ENCODE measurements at regions not wholly inside any gene's neighbourhood (a gene's known extent, or its start where the extent isn't known, plus 50 kb on each side); places are given as distances from the start of the nearest gene placed in this dataset.

DNA sequence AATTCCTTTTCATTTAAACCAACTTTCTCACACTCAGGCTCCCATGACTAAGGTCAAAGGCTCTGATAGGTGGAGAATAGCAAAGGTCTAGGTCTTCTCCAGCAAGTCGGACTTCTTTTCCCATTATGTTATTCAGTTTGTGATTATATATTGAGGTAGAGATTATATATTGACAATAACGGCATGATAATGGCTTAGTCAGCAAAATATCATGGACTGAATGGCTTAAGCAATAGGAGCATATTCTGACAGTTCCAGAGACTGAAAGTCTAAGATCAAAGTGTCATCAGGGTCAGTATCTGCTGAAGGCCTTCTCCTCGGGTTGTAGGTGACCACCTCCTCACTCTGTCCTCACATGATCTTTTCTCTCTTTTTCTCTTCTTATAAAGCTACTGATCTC, 1251.4 kb downstream of the ROBO1 start:
- TF ChIP-seq POLR2A (IDR thresholded peaks at IDR 0.05) = no peak
- TF ChIP-seq, protein P1, sequence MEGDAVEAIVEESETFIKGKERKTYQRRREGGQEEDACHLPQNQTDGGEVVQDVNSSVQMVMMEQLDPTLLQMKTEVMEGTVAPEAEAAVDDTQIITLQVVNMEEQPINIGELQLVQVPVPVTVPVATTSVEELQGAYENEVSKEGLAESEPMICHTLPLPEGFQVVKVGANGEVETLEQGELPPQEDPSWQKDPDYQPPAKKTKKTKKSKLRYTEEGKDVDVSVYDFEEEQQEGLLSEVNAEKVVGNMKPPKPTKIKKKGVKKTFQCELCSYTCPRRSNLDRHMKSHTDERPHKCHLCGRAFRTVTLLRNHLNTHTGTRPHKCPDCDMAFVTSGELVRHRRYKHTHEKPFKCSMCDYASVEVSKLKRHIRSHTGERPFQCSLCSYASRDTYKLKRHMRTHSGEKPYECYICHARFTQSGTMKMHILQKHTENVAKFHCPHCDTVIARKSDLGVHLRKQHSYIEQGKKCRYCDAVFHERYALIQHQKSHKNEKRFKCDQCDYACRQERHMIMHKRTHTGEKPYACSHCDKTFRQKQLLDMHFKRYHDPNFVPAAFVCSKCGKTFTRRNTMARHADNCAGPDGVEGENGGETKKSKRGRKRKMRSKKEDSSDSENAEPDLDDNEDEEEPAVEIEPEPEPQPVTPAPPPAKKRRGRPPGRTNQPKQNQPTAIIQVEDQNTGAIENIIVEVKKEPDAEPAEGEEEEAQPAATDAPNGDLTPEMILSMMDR (IDR thresholded peaks at IDR 0.05) = no peak
- 70 to 84% methylated on average over 3 of the region's 3 CpGs for WGBS, 2 donors
- H3K4me1 ChIP-seq = no peaks in the 10 kb centered on the region
- H3K4me3 ChIP-seq = no peak overlapping the region
- intact Hi-C loops (cut with DNase I) = no loop called here
- DNase-seq = no peak
- H3K27ac ChIP-seq = no peak overlapping the region
- no peaks in the 10 kb centered on the region for H3K36me3 ChIP-seq
- no peaks in the 10 kb centered on the region for H3K27me3 ChIP-seq
- H3K9me3 ChIP-seq = no peaks in the 10 kb centered on the region

DNA sequence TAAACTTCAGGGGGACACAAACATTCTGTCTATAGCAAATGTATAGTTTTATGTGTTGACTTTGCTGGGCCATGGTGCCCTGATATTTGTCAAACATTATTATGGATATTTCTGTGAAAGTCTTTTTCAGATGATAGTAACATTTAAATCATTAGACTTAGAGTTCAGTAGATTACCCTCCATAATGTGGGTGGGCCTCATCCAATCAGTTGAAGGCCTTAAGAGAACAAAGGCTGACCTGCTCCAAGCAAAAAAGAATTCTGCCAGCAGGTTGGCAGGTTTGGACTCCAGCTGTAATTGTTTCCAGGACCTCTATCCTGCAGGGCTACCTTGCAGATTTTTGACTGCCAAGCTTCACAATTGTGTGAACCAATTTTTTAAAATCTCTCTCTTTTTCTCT, 1250.9 kb downstream of the ROBO1 start:
- TF ChIP-seq, protein P1 (IDR thresholded peaks at IDR 0.05) = no peak
- no peaks in the 10 kb centered on the region for H3K27me3 ChIP-seq

DNA sequence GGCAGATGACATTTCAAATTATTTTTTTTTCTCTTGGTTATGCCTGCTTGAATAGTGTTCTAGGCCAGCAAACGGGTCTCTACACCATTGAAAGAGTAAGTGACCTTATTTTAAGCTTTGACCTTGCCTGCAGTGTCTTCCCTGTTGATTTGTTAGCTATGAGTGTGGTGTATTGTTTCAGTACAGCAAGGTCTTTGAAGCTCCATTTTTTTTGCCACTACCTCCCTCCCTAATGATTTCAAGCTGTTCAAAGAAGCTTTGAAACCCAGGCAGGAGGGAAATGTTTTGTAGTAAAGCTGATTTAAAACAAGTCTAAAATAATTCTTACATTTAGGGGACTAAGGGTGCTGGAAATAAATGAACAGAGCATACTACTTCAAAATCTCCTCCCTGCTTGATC, 1249.8 kb downstream of the ROBO1 start:
- DNase-seq = no peak
- 25 to 48% methylated on average over 1 of the region's 1 CpG for WGBS, 2 donors
- no peak overlapping the region for H3K4me3 ChIP-seq
- no peaks in the 10 kb centered on the region for H3K4me1 ChIP-seq
- H3K36me3 ChIP-seq = no peaks in the 10 kb centered on the region
- H3K9me3 ChIP-seq = no peaks in the 10 kb centered on the region
- H3K27ac ChIP-seq = no peak overlapping the region
- intact Hi-C loops (cut with DNase I) = no loop called here
- no peaks in the 10 kb centered on the region for H3K27me3 ChIP-seq
- TF ChIP-seq, protein P1 (IDR thresholded peaks at IDR 0.05) = no peak
- no peak for TF ChIP-seq POLR2A (IDR thresholded peaks at IDR 0.05)

More for the DNA sequence above, 1250.9 kb downstream of the ROBO1 start:
- Histone ChIP-seq H3K36me3 (no peaks in the 10 kb centered on the region), H3K27ac (no peak overlapping the region), H3K4me3 (no peak overlapping the region), H3K9me3 (no peaks in the 10 kb centered on the region), H3K4me1 (no peaks in the 10 kb centered on the region)
- no peak for DNase-seq
- intact Hi-C loops (cut with DNase I) = no loop called here

DNA sequence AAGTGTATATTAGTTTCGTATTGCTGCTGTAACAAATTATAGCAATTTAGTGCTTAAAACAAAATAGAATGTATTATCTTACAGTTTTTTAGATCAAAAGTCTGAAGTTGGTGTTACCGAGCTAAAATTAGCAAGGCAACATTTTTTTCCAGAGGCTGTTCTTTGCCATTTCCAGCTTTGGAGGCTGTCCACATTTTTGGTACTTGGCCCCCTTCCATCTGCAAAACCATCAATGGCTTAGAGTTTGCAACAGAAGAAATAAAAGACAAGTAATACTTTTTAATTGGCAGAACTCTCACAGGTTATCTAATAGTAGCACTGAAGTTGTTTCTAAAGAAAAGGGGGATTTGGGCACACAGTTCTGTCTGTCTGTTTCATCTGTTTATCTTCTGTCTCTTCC, 1248.5 kb downstream of the ROBO1 start:
- H3K36me3 ChIP-seq = no peaks in the 10 kb centered on the region
- no peak overlapping the region for H3K4me3 ChIP-seq
- intact Hi-C loops (cut with DNase I) = no loop called here
- no peaks in the 10 kb centered on the region for H3K27me3 ChIP-seq
- H3K4me1 ChIP-seq = no peaks in the 10 kb centered on the region
- TF ChIP-seq, protein P1 (IDR thresholded peaks at IDR 0.05) = no peak
- no peak for TF ChIP-seq POLR2A (IDR thresholded peaks at IDR 0.05)
- H3K27ac ChIP-seq = no peak overlapping the region
- no peaks in the 10 kb centered on the region for H3K9me3 ChIP-seq
- 49 to 56% methylated on average over 2 of the region's 2 CpGs for WGBS, 2 donors
- DNase-seq = no peak

DNA sequence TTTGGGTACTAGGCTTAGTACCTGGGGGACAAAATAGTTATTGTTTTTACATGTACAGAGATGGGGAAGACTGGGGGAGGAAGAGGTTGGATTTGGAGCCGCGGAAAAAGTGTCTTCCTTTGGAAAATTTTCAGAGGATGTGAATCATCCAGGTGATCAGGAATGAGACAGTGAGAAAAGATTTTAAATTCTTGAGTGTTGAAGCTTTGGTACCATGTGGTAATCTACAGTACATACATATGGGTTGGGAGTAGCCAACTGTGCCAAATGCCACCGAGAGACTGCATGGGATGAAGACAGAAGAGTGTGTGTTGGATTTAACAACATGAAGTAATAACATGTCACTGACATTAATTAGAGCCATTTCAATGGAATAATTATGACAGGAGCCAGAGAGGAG, 1238.2 kb downstream of the ROBO1 start:
- DNase-seq = no peak
- intact Hi-C loops (cut with DNase I) = no loop called here

More for the DNA sequence above, 1238.2 kb downstream of the ROBO1 start:
- TF ChIP-seq, protein P1 (IDR thresholded peaks at IDR 0.05) = no peak
- no peak for TF ChIP-seq POLR2A (IDR thresholded peaks at IDR 0.05)
- Histone ChIP-seq H3K27me3 (no peaks in the 10 kb centered on the region), H3K27ac (no peak overlapping the region), H3K9me3 (no peaks in the 10 kb centered on the region), H3K4me3 (no peak overlapping the region), H3K36me3 (no peaks in the 10 kb centered on the region), H3K4me1 (no peaks in the 10 kb centered on the region)
- 63 to 74% methylated on average over 2 of the region's 3 CpGs for WGBS, 2 donors

Measured in esophagus squamous epithelium (tissue), 5 donors.